Osteocyte (in vitro differentiated cells): ENCODE measurements at regions not wholly inside any gene's neighbourhood (a gene's known extent, or its start where the extent isn't known, plus 50 kb on each side); places are given as distances from the start of the nearest gene placed in this dataset.

Experiments
- DNase-seq: peaks from one replicate; pipeline ENCODE4 v3.0.0; 2021; ENCODE audit warnings: mixed read lengths; ENCODE audit not compliant: unreplicated experiment; ENCODE audit errors: extremely low spot score
- H3K27ac Mint-ChIP-seq: one replicate; pipeline ENCODE4 v1.8.0; 2021; ENCODE audit warnings: mild to moderate bottlenecking, mixed read lengths; ENCODE audit not compliant: unreplicated experiment
- H3K27me3 Mint-ChIP-seq: one replicate; pipeline ENCODE4 v1.8.0; 2021; ENCODE audit warnings: mixed read lengths; ENCODE audit not compliant: unreplicated experiment
- H3K36me3 Mint-ChIP-seq: one replicate; pipeline ENCODE4 v1.8.0; 2021; ENCODE audit warnings: mixed read lengths; ENCODE audit not compliant: unreplicated experiment
- H3K4me1 Mint-ChIP-seq: one replicate; pipeline ENCODE4 v1.8.0; 2021; ENCODE audit warnings: mixed read lengths; ENCODE audit not compliant: unreplicated experiment
- H3K4me3 Mint-ChIP-seq: one replicate; pipeline ENCODE4 v1.8.0; 2021; ENCODE audit warnings: mild to moderate bottlenecking, moderate library complexity, mixed read lengths; ENCODE audit not compliant: unreplicated experiment
- H3K9me3 Mint-ChIP-seq: one replicate; pipeline ENCODE4 v1.8.0; 2021; ENCODE audit warnings: mixed read lengths; ENCODE audit not compliant: unreplicated experiment
- TF ChIP-seq, protein P1 (sequence below): fragments of 200-600 bp; sonication (generic); IDR thresholded peaks from 2 replicates; pipeline ENCODE4 v1.5.0; 2021; ENCODE audit warnings: antibody characterized with exemption, mild to moderate bottlenecking, moderate library complexity

DNA sequence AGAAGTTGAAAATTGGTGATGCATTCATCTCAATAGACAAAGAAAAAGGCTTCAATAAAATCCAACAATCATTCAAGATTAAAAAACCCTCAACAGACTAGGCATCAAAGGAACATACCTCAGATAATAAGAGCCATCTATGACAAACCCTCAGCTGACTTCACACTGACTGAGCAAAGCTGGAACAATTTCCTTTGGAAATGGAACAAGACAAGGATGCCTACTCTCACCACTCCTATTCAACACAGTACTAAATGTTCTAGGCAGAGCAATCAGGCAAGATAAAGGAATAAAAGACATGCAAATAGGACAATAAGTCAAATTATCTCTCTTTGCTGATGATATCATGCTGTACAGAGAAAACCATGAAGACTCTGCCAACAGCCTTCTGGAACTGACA, 1188.1 kb downstream of the DTWD2 start:
- DNase-seq, result no peak

DNA sequence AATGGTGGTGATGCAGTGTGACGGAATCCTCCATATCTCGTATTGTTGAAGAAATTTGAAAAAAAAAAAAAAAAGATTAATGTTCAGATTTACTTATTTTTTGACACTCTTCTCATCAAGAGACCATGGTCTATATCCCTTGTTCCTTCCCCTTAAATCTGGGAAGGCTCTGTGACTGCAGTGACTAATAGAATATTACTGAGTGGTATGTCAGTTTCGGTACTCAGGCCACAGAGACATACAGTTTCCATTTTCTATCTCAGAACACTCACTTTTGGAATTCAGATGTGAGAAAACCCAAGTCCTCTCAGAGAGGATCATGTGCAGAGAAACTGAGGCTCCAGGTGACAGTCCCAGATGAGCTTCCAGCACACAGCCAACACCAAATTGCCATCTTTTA, 1193.5 kb downstream of the DTWD2 start:
- Mint-ChIP-seq H3K27me3 (no peaks in the 10 kb centered on the region), H3K27ac (no peak overlapping the region), H3K4me1 (peaks cover 3% of the 10 kb centered on the region), H3K36me3 (no peaks in the 10 kb centered on the region), H3K4me3 (no peak overlapping the region), H3K9me3 (peaks cover 1% of the 10 kb centered on the region)
- DNase-seq, result no peak
- TF ChIP-seq, protein P1, sequence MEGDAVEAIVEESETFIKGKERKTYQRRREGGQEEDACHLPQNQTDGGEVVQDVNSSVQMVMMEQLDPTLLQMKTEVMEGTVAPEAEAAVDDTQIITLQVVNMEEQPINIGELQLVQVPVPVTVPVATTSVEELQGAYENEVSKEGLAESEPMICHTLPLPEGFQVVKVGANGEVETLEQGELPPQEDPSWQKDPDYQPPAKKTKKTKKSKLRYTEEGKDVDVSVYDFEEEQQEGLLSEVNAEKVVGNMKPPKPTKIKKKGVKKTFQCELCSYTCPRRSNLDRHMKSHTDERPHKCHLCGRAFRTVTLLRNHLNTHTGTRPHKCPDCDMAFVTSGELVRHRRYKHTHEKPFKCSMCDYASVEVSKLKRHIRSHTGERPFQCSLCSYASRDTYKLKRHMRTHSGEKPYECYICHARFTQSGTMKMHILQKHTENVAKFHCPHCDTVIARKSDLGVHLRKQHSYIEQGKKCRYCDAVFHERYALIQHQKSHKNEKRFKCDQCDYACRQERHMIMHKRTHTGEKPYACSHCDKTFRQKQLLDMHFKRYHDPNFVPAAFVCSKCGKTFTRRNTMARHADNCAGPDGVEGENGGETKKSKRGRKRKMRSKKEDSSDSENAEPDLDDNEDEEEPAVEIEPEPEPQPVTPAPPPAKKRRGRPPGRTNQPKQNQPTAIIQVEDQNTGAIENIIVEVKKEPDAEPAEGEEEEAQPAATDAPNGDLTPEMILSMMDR, result no peak

More for the DNA sequence above, 1188.1 kb downstream of the DTWD2 start:
- no peak overlapping the region for H3K27ac Mint-ChIP-seq
- no peak overlapping the region for H3K4me3 Mint-ChIP-seq
- peaks cover 10% of the 10 kb centered on the region for H3K4me1 Mint-ChIP-seq
- H3K9me3 Mint-ChIP-seq, result peaks cover 25% of the 10 kb centered on the region
- H3K27me3 Mint-ChIP-seq, result no peaks in the 10 kb centered on the region
- TF ChIP-seq, protein P1, result no peak
- peaks cover 4% of the 10 kb centered on the region for H3K36me3 Mint-ChIP-seq

DNA sequence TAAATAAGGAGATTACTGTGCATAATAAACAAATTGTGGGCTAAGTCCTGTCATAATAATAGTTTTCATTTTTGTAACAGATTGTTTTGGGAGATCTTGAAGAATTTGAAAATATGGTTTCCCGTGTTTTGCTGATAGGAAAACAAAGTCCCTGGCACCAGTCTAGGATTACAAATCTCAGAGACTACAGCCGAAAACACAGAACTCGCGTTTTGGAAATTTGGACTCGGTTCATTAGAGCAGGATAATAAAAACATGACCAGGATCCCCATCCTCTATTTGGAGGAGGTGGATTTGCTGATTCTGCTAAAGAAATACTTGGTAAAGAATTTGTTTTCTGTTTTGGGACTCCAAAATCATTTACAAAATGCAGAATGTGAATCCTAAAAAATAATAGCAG, 1194.4 kb downstream of the DTWD2 start:
- DNase-seq, result no peak
- Mint-ChIP-seq H3K36me3 (no peaks in the 10 kb centered on the region), H3K27ac (no peak overlapping the region), H3K9me3 (no peaks in the 10 kb centered on the region), H3K4me1 (peaks cover 3% of the 10 kb centered on the region), H3K27me3 (no peaks in the 10 kb centered on the region), H3K4me3 (no peak overlapping the region)
- TF ChIP-seq, protein P1, result no peak

DNA sequence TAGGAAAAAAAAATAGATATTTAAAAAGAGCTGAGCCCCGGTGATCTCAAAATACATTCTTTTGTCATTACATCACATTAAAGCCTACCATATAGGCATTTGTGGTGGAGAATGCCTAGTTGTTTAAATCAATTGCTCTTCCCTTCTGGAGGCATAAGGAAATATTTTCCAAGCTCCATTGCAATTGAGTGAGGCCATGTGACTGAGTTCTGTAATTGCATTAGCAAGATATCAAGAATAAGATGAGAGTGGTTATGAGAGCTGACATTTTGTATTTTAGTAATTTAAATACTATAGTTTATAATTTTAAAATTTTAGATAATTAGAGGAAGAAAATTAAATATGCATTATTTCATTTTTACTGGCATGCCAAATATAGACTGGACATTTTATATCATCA, 1195.9 kb downstream of the DTWD2 start:
- no peak for DNase-seq
- H3K4me3 Mint-ChIP-seq, result no peak overlapping the region
- no peaks in the 10 kb centered on the region for H3K36me3 Mint-ChIP-seq
- H3K4me1 Mint-ChIP-seq, result peaks cover 3% of the 10 kb centered on the region
- TF ChIP-seq, protein P1, result no peak
- H3K9me3 Mint-ChIP-seq, result no peaks in the 10 kb centered on the region
- H3K27me3 Mint-ChIP-seq, result no peaks in the 10 kb centered on the region
- H3K27ac Mint-ChIP-seq, result no peak overlapping the region

DNA sequence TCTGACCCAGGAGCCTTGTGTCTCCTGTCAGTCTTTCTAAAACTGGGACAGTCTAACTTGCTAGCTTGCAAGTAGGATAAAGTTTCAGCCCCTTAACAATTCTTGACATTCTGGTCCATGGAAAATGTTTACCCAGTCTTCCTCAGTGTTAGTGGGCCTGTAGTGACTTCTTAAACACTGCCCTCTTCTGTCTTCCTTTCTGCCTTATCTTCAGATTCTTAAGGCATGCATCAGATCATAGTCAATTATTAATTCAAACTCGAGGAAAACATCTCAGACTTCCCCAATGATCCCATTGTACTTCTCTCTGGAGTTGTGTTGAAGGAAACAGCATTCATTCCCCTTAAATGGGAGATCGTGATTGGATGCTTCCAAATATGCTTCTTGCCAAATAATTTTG, 1199.8 kb downstream of the DTWD2 start:
- Mint-ChIP-seq H3K4me3 (no peak overlapping the region), H3K4me1 (peaks cover 8% of the 10 kb centered on the region), H3K36me3 (no peaks in the 10 kb centered on the region), H3K9me3 (no peaks in the 10 kb centered on the region), H3K27ac (no peak overlapping the region), H3K27me3 (no peaks in the 10 kb centered on the region)
- DNase-seq, result no peak
- TF ChIP-seq, protein P1, result no peak
